ENCODE measurements at regions not wholly inside any gene's neighbourhood (a gene's known extent, or its start where the extent isn't known, plus 50 kb on each side); places are given as distances from the start of the nearest gene placed in this dataset.

DNA sequence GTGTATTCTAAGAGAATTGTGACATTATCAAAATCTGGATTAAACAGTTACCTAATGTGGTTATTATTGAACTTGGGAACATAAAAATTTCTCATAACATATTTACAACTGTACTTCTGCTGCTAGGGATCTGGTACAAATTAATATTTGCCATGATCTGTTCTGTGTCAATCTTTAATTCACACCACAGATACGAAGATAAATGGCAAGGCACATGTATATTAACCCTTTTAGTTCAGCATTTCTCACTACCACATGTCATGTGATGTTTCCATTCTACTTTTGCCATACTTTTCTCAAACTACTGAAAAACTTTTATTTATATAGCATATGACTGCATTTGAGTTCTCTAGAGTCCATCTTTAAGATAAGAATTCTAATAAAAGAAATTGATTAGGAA, 295.3 kb upstream of the DDX18 start:
- Histone ChIP-seq H3K4me2 (ENCODE audit: low read depth, low read length, poor library complexity, severe bottlenecking) (no peak overlapping the region), H3K4me3 (ENCODE audit: insufficient read depth, low read length, poor library complexity, severe bottlenecking) (no peak overlapping the region), H3K9me2 (replicated peaks; ENCODE audit: insufficient read depth, low read length) (no peaks in the 10 kb centered on the region), H3K79me2 (ENCODE audit: insufficient read depth, low read length) (no peaks in the 10 kb centered on the region), H2AFZ (ENCODE audit: low read depth, low read length, severe bottlenecking) (no peak overlapping the region), H3K9me3 (ENCODE audit: insufficient read depth, low read length) (no peaks in the 10 kb centered on the region), H3K9ac (ENCODE audit: low read length) (no peak overlapping the region), H3K27me3 (ENCODE audit: low read length) (0 out of 2 replicates have a peak, but pooled peaks cover 4% of the 10 kb centered on the region), H4K20me1 (ENCODE audit: low read depth, low read length) (no peaks in the 10 kb centered on the region), H3K36me3 (ENCODE audit: low read length) (no peaks in the 10 kb centered on the region), H3K27ac (ENCODE audit: low read depth, low read length) (no peak overlapping the region), H3F3A (ENCODE audit: insufficient read depth) (no peaks in the 10 kb centered on the region)
- no peak for TF ChIP-seq EZH2phosphoT487 (conservative IDR thresholded peaks at IDR 0.05; ENCODE audit: low read length)
- no peak for TF ChIP-seq CTCF (IDR thresholded peaks at IDR 0.05; ENCODE audit: insufficient read depth, low read length, poor library complexity, severe bottlenecking)

- no peaks in the 10 kb centered on the region for H3K27me3 ChIP-seq (ENCODE audit: low read length)
- no peak overlapping the region for H3K27ac ChIP-seq (ENCODE audit: low read depth, low read length)
- H3F3A ChIP-seq (ENCODE audit: insufficient read depth): no peaks in the 10 kb centered on the region
- no peak overlapping the region for H3K4me2 ChIP-seq (ENCODE audit: low read depth, low read length, poor library complexity, severe bottlenecking)
- TF ChIP-seq EZH2phosphoT487 (conservative IDR thresholded peaks at IDR 0.05; ENCODE audit: low read length) (no peak), CTCF (IDR thresholded peaks at IDR 0.05; ENCODE audit: insufficient read depth, low read length, poor library complexity, severe bottlenecking) (no peak)
- no peaks in the 10 kb centered on the region for H3K79me2 ChIP-seq (ENCODE audit: insufficient read depth, low read length)
- H2AFZ ChIP-seq (ENCODE audit: low read depth, low read length, severe bottlenecking): no peak overlapping the region
- no peaks in the 10 kb centered on the region for H3K9me3 ChIP-seq (ENCODE audit: insufficient read depth, low read length)
- H3K36me3 ChIP-seq (ENCODE audit: low read length): no peaks in the 10 kb centered on the region
- H4K20me1 ChIP-seq (ENCODE audit: low read depth, low read length): no peaks in the 10 kb centered on the region
- no peaks in the 10 kb centered on the region for H3K9me2 ChIP-seq (replicated peaks; ENCODE audit: insufficient read depth, low read length)
- H3K4me3 ChIP-seq (ENCODE audit: insufficient read depth, low read length, poor library complexity, severe bottlenecking): no peak overlapping the region
- H3K9ac ChIP-seq (ENCODE audit: low read length): no peak overlapping the region
Measured at GRCh38 chr2:117519721-117520120, 294.8 kb upstream of the DDX18 start.

GRCh38 chr2:117523267-117523666, 291.2 kb upstream of the DDX18 start:
- Histone ChIP-seq H3K79me2 (ENCODE audit: insufficient read depth, low read length) (no peaks in the 10 kb centered on the region), H3K27me3 (ENCODE audit: low read length) (no peaks in the 10 kb centered on the region)

More at GRCh38 chr2:117523267-117523666, 291.2 kb upstream of the DDX18 start:
- no peak overlapping the region for H3K4me2 ChIP-seq (ENCODE audit: low read depth, low read length, poor library complexity, severe bottlenecking)
- no peak overlapping the region for H2AFZ ChIP-seq (ENCODE audit: low read depth, low read length, severe bottlenecking)
- H3K36me3 ChIP-seq (ENCODE audit: low read length): no peaks in the 10 kb centered on the region
- H4K20me1 ChIP-seq (ENCODE audit: low read depth, low read length): no peaks in the 10 kb centered on the region
- no peaks in the 10 kb centered on the region for H3F3A ChIP-seq (ENCODE audit: insufficient read depth)
- no peak overlapping the region for H3K27ac ChIP-seq (ENCODE audit: low read depth, low read length)
- no peaks in the 10 kb centered on the region for H3K9me3 ChIP-seq (ENCODE audit: insufficient read depth, low read length)
- no peak for TF ChIP-seq EZH2phosphoT487 (conservative IDR thresholded peaks at IDR 0.05; ENCODE audit: low read length)
- TF ChIP-seq CTCF (IDR thresholded peaks at IDR 0.05; ENCODE audit: insufficient read depth, low read length, poor library complexity, severe bottlenecking): no peak
- H3K9me2 ChIP-seq (replicated peaks; ENCODE audit: insufficient read depth, low read length): no peaks in the 10 kb centered on the region
- H3K4me3 ChIP-seq (ENCODE audit: insufficient read depth, low read length, poor library complexity, severe bottlenecking): no peak overlapping the region
- H3K9ac ChIP-seq (ENCODE audit: low read length): no peak overlapping the region
